ENCODE measurements at regions not wholly inside any gene's neighbourhood (a gene's known extent, or its start where the extent isn't known, plus 50 kb on each side); places are given as distances from the start of the nearest gene placed in this dataset.

- TF ChIP-seq, protein P1, sequence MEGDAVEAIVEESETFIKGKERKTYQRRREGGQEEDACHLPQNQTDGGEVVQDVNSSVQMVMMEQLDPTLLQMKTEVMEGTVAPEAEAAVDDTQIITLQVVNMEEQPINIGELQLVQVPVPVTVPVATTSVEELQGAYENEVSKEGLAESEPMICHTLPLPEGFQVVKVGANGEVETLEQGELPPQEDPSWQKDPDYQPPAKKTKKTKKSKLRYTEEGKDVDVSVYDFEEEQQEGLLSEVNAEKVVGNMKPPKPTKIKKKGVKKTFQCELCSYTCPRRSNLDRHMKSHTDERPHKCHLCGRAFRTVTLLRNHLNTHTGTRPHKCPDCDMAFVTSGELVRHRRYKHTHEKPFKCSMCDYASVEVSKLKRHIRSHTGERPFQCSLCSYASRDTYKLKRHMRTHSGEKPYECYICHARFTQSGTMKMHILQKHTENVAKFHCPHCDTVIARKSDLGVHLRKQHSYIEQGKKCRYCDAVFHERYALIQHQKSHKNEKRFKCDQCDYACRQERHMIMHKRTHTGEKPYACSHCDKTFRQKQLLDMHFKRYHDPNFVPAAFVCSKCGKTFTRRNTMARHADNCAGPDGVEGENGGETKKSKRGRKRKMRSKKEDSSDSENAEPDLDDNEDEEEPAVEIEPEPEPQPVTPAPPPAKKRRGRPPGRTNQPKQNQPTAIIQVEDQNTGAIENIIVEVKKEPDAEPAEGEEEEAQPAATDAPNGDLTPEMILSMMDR (conservative IDR thresholded peaks at IDR 0.05 in 1 of 2, IDR thresholded peaks at IDR 0.05 in 1 of 2; ENCODE audit: low read depth in 1 of 2, low read length in 2 of 2) = no peak
- no peak for TF ChIP-seq EZH2 (IDR thresholded peaks at IDR 0.05; ENCODE audit: low read length, missing control alignments)
These were observed 676.6 kb downstream of the BRINP1 start for GRCh38 chr9:118692613-118693012.
